ENCODE measurements at regions not wholly inside any gene's neighbourhood (a gene's known extent, or its start where the extent isn't known, plus 50 kb on each side); places are given as distances from the start of the nearest gene placed in this dataset.

DNA sequence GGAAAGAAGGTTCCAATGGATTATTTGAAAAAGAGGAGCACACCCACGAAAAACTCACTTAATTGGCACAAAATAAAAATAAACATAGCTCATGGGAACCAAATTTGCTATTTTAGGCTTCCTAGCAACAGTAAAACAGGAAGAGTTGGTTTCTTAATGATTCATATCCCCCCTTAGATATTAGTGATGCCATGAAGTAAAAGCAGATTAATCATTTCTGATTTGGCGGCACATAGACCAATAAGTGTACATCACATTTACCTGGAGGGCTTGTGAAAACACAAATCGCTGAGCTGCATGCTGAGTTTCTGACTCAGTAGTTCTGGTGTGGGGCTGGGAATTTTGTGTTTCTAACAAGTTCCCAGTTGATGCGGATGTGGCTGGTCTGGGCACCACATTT, 260.4 kb downstream of the SLC4A3 start:
- no peak overlapping the region for H2AFZ ChIP-seq (ENCODE audit: low read length)
- no peak overlapping the region for H4K8ac ChIP-seq (ENCODE audit: low read depth, low read length)
- no peak overlapping the region for H3K23ac ChIP-seq (ENCODE audit: low read depth, low read length, poor library complexity)
- no CpG with 5 or more reads among the region's 4 CpGs for WGBS, 2 donors (ENCODE audit: extremely low coverage in 2 of 2, insufficient read length in 2 of 2, insufficient replicate concordance in 1 of 2)
- no peaks in the 10 kb centered on the region for H3K27me3 ChIP-seq (ENCODE audit: control insufficient read depth in 3 of 3, insufficient read depth in 3 of 3, low read depth in 1 of 3, low read length in 3 of 3)
- H3K9me3 ChIP-seq (replicated peaks in 1 of 2; ENCODE audit: control insufficient read depth in 2 of 2, insufficient read depth in 1 of 2, low read depth in 1 of 2, low read length in 2 of 2), result no peaks in the 10 kb centered on the region
- no peak overlapping the region for H3K4me3 ChIP-seq (ENCODE audit: low read length in 2 of 2)
- no peak overlapping the region for H2BK120ac ChIP-seq (ENCODE audit: low read depth, low read length)
- no peak for DNase-seq (ENCODE audit: low spot score)
- no peaks in the 10 kb centered on the region for H3K36me3 ChIP-seq (replicated peaks in 1 of 2; ENCODE audit: control insufficient read depth in 2 of 2, insufficient read depth in 2 of 2, low read length in 2 of 2)
- H3K4ac ChIP-seq (ENCODE audit: low read length), result no peak overlapping the region
- H3K4me1 ChIP-seq (ENCODE audit: control insufficient read depth in 2 of 2, insufficient read depth in 1 of 2, low read depth in 1 of 2, low read length in 2 of 2), result peaks cover 0 to 1% of the 10 kb centered on the region in 2 donors
- no peak overlapping the region for H2BK5ac ChIP-seq (ENCODE audit: low read length)
- H2BK12ac ChIP-seq (ENCODE audit: low read length), result no peak overlapping the region
- no peak overlapping the region for H3K18ac ChIP-seq (ENCODE audit: low read length)
- no peak overlapping the region for H3K4me2 ChIP-seq (ENCODE audit: insufficient read depth, low read length, poor library complexity, severe bottlenecking)
- H4K91ac ChIP-seq (ENCODE audit: low read depth, low read length, poor library complexity), result no peak overlapping the region
- H3K14ac ChIP-seq (ENCODE audit: low read length), result no peak overlapping the region
- H2AK5ac ChIP-seq (ENCODE audit: low read depth, low read length), result no peak overlapping the region
- H3K27ac ChIP-seq (replicated peaks; ENCODE audit: low read length), result no peak overlapping the region
- H3K79me1 ChIP-seq (ENCODE audit: low read depth, low read length), result no peaks in the 10 kb centered on the region
- H2BK15ac ChIP-seq (ENCODE audit: low read length), result no peak overlapping the region
- H3K9ac ChIP-seq (ENCODE audit: low read depth, low read length, poor library complexity), result no peak overlapping the region

DNA sequence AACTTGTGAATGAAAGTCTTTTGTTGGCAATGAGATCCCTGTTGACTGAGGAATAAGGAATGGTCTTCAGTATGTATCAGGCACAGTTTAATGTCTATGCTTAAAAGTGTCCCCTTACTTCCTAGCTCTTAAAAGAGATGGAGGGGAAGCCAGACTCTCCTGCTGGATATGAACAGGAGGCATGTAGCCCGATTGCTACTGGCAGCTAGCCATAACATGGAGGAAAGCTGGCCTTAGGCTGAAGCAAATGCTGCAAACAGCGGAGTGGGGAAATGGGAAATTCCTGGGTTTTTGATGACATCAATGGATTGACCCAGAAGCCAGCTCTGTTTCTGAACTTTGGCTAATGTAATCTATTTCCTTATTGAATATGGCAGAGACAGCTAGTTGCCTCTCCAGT, 266.1 kb downstream of the SLC4A3 start:
- Histone ChIP-seq H3K4me2 (ENCODE audit: insufficient read depth, low read length, poor library complexity, severe bottlenecking) (no peak overlapping the region), H3K14ac (ENCODE audit: low read length) (no peak overlapping the region), H3K36me3 (replicated peaks in 1 of 2; ENCODE audit: control insufficient read depth in 2 of 2, insufficient read depth in 2 of 2, low read length in 2 of 2) (no peaks in the 10 kb centered on the region), H3K27ac (replicated peaks; ENCODE audit: low read length) (no peak overlapping the region), H3K4me1 (ENCODE audit: control insufficient read depth in 2 of 2, insufficient read depth in 1 of 2, low read depth in 1 of 2, low read length in 2 of 2) (peaks cover 0 to 3% of the 10 kb centered on the region in 2 donors), H4K8ac (ENCODE audit: low read depth, low read length) (no peak overlapping the region), H4K91ac (ENCODE audit: low read depth, low read length, poor library complexity) (no peak overlapping the region), H3K79me1 (ENCODE audit: low read depth, low read length) (no peaks in the 10 kb centered on the region), H3K9ac (ENCODE audit: low read depth, low read length, poor library complexity) (no peak overlapping the region), H3K27me3 (ENCODE audit: control insufficient read depth in 3 of 3, insufficient read depth in 3 of 3, low read depth in 1 of 3, low read length in 3 of 3) (peaks cover 0 to 2% (median 0%) of the 10 kb centered on the region in 3 experiments), H3K9me3 (replicated peaks in 1 of 2; ENCODE audit: control insufficient read depth in 2 of 2, insufficient read depth in 1 of 2, low read depth in 1 of 2, low read length in 2 of 2) (peaks cover 0 to 2% of the 10 kb centered on the region in 2 donors), H3K18ac (ENCODE audit: low read length) (no peak overlapping the region), H2BK120ac (ENCODE audit: low read depth, low read length) (no peak overlapping the region), H3K23ac (ENCODE audit: low read depth, low read length, poor library complexity) (no peak overlapping the region), H2BK5ac (ENCODE audit: low read length) (no peak overlapping the region), H2BK15ac (ENCODE audit: low read length) (no peak overlapping the region), H2AK5ac (ENCODE audit: low read depth, low read length) (no peak overlapping the region), H2AFZ (ENCODE audit: low read length) (no peak overlapping the region), H3K4ac (ENCODE audit: low read length) (no peak overlapping the region), H3K4me3 (ENCODE audit: low read length in 2 of 2) (no peak overlapping the region), H2BK12ac (ENCODE audit: low read length) (no peak overlapping the region)
- DNase-seq (ENCODE audit: low spot score), result no peak
- no CpG with 5 or more reads among the region's 2 CpGs for WGBS, 2 donors (ENCODE audit: extremely low coverage in 2 of 2, insufficient read length in 2 of 2, insufficient replicate concordance in 1 of 2)

DNA sequence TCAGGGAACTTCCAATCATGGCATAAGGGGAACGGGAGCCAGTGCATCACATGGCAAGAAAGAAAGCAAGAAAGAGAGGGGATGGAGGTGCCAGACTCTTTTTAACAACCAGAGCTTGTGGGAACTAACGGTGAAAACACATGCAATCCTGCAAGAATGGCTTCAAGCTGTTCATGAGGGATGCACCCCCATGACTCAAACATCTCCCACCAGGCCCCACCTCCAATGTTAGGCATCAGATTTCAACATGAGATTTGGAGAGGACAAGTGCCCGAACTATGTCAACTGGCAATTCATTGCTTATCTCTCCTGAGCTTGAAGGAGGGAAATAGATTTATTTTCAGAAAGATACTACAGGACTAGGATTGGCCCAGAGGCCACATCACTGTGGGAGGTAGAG, 270.0 kb downstream of the SLC4A3 start:
- no peaks in the 10 kb centered on the region for H3K79me1 ChIP-seq (ENCODE audit: low read depth, low read length)
- no peak overlapping the region for H3K18ac ChIP-seq (ENCODE audit: low read length)
- H2BK15ac ChIP-seq (ENCODE audit: low read length), result no peak overlapping the region
- H2AK5ac ChIP-seq (ENCODE audit: low read depth, low read length), result no peak overlapping the region
- no CpG with 5 or more reads among the region's 3 CpGs for WGBS, 2 donors (ENCODE audit: extremely low coverage in 2 of 2, insufficient read length in 2 of 2, insufficient replicate concordance in 1 of 2)
- no peak overlapping the region for H3K14ac ChIP-seq (ENCODE audit: low read length)
- H4K91ac ChIP-seq (ENCODE audit: low read depth, low read length, poor library complexity), result no peak overlapping the region
- peaks cover 2 to 4% of the 10 kb centered on the region in 2 donors for H3K9me3 ChIP-seq (replicated peaks in 1 of 2; ENCODE audit: control insufficient read depth in 2 of 2, insufficient read depth in 1 of 2, low read depth in 1 of 2, low read length in 2 of 2)
- no peak overlapping the region for H2BK5ac ChIP-seq (ENCODE audit: low read length)
- peaks cover 1 to 2% of the 10 kb centered on the region in 2 donors for H3K4me1 ChIP-seq (ENCODE audit: control insufficient read depth in 2 of 2, insufficient read depth in 1 of 2, low read depth in 1 of 2, low read length in 2 of 2)
- no peak overlapping the region for H3K4me2 ChIP-seq (ENCODE audit: insufficient read depth, low read length, poor library complexity, severe bottlenecking)
- no peak overlapping the region for H4K8ac ChIP-seq (ENCODE audit: low read depth, low read length)
- H3K9ac ChIP-seq (ENCODE audit: low read depth, low read length, poor library complexity), result no peak overlapping the region
- no peak overlapping the region for H2AFZ ChIP-seq (ENCODE audit: low read length)
- H3K23ac ChIP-seq (ENCODE audit: low read depth, low read length, poor library complexity), result no peak overlapping the region
- no peak overlapping the region for H3K4ac ChIP-seq (ENCODE audit: low read length)
- H2BK12ac ChIP-seq (ENCODE audit: low read length), result no peak overlapping the region
- DNase-seq (ENCODE audit: low spot score), result no peak
- no peaks in the 10 kb centered on the region for H3K36me3 ChIP-seq (replicated peaks in 1 of 2; ENCODE audit: control insufficient read depth in 2 of 2, insufficient read depth in 2 of 2, low read length in 2 of 2)
- no peak overlapping the region for H3K27ac ChIP-seq (replicated peaks; ENCODE audit: low read length)
- no peak overlapping the region for H3K4me3 ChIP-seq (ENCODE audit: low read length in 2 of 2)
- H3K27me3 ChIP-seq (ENCODE audit: control insufficient read depth in 3 of 3, insufficient read depth in 3 of 3, low read depth in 1 of 3, low read length in 3 of 3), result peaks cover 0 to 2% (median 0%) of the 10 kb centered on the region in 3 experiments
- H2BK120ac ChIP-seq (ENCODE audit: low read depth, low read length), result no peak overlapping the region

DNA sequence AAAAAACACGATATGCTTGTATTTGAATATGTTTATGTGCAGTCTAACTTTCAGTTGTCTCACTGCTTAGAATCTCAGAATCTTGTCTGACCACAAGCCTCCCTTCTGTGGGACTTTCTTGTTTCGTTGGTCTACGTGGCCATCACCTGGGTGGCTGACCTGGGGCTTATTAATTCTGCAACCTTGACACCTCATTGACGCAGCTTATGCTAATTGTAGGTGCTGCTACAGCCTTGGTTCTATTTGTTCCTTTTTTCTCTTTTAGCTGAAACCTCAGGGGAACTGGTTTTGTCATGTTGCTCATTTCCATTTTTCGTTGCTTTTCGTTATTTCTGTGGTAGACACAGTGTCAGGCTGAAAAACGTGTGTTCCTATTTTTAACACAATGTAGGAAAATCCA, 273.7 kb downstream of the SLC4A3 start:
- Histone ChIP-seq H3K27ac (replicated peaks; ENCODE audit: low read length) (no peak overlapping the region), H4K8ac (ENCODE audit: low read depth, low read length) (no peak overlapping the region), H3K14ac (ENCODE audit: low read length) (no peak overlapping the region), H3K4me1 (ENCODE audit: control insufficient read depth in 2 of 2, insufficient read depth in 1 of 2, low read depth in 1 of 2, low read length in 2 of 2) (peaks cover 8 to 10% of the 10 kb centered on the region in 2 donors), H3K79me1 (ENCODE audit: low read depth, low read length) (no peaks in the 10 kb centered on the region), H2AFZ (ENCODE audit: low read length) (no peak overlapping the region), H3K18ac (ENCODE audit: low read length) (no peak overlapping the region), H3K9ac (ENCODE audit: low read depth, low read length, poor library complexity) (no peak overlapping the region), H3K4me3 (ENCODE audit: low read length in 2 of 2) (no peak overlapping the region), H3K4ac (ENCODE audit: low read length) (no peak overlapping the region), H2BK120ac (ENCODE audit: low read depth, low read length) (no peak overlapping the region), H3K27me3 (ENCODE audit: control insufficient read depth in 3 of 3, insufficient read depth in 3 of 3, low read depth in 1 of 3, low read length in 3 of 3) (peaks cover 0 to 2% (median 2%) of the 10 kb centered on the region in 3 experiments), H3K4me2 (ENCODE audit: insufficient read depth, low read length, poor library complexity, severe bottlenecking) (no peak overlapping the region), H3K23ac (ENCODE audit: low read depth, low read length, poor library complexity) (no peak overlapping the region), H2BK15ac (ENCODE audit: low read length) (no peak overlapping the region), H3K36me3 (replicated peaks in 1 of 2; ENCODE audit: control insufficient read depth in 2 of 2, insufficient read depth in 2 of 2, low read length in 2 of 2) (no peaks in the 10 kb centered on the region), H2BK5ac (ENCODE audit: low read length) (no peak overlapping the region), H3K9me3 (replicated peaks in 1 of 2; ENCODE audit: control insufficient read depth in 2 of 2, insufficient read depth in 1 of 2, low read depth in 1 of 2, low read length in 2 of 2) (peaks cover 2 to 4% of the 10 kb centered on the region in 2 donors), H4K91ac (ENCODE audit: low read depth, low read length, poor library complexity) (no peak overlapping the region), H2BK12ac (ENCODE audit: low read length) (no peak overlapping the region), H2AK5ac (ENCODE audit: low read depth, low read length) (no peak overlapping the region)
- no CpG with 5 or more reads among the region's 7 CpGs for WGBS, 2 donors (ENCODE audit: extremely low coverage in 2 of 2, insufficient read length in 2 of 2, insufficient replicate concordance in 1 of 2)
- no peak for DNase-seq (ENCODE audit: low spot score)

Data from neuronal stem cell (in vitro differentiated cells).